ENCODE measurements at regions not wholly inside any gene's neighbourhood (a gene's known extent, or its start where the extent isn't known, plus 50 kb on each side); places are given as distances from the start of the nearest gene placed in this dataset.
A peak's percentile ranks its signal among the peaks of the same experiment; 100 is the strongest.
"Not testable (repeated sequence)": the region's sequence is repeated elsewhere in the genome, so short reads cannot be mapped to it uniquely, and the experiment has no call there.

DNA sequence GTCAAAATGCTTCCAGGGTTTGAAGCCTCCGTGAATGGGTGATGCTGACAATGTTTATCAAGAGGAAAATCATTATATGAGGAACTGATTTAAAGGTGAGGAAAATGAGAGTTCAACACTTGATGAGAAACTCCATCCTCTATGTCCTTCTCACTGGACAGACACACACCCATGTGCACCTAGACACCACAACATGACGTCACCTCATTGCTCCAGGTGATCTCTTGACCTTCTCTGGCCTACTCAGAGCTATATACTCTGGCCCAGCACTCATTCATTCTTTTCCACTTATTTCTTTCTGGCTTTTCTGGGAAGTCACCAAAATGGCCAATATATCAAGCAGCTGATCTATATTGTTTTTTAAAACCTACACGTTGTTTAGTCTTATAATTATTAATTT, 778.7 kb upstream of the PCDH20 start:
- no peak for TF ChIP-seq Cebpa-rat (IDR thresholded peaks at IDR 0.05)
- Histone ChIP-seq H3K4me3 (no peak overlapping the region), H3K9me3 (peaks cover 18% of the 10 kb centered on the region; the same call in 1 of the 2 replicates), H3K4me2 (no peak overlapping the region), H4K20me1 (no peaks in the 10 kb centered on the region), H3K36me3 (no peaks in the 10 kb centered on the region), H3K9ac (no peak overlapping the region), H3K27ac (no peak overlapping the region), H3K27me3 (no peaks in the 10 kb centered on the region), H3K4me1 (no peaks in the 10 kb centered on the region)

DNA sequence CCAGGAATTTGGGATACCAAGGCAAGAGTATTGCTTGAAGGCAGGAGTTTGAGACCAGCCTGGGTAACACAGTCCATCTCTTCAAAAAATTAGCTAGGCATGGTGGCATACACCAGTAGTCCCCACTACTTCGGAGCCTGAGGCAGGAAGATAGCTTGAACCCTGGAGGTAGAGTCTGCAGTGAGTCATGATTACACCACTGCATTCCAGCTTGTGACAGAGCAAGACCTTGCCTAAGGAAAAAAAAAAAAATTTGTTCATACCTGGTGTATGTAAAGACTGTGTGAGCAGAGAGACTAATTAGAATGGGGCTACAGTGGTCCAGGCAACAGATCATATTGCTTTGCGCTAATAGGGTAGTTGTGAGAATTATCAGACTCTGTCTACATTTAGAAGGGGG, 778.3 kb upstream of the PCDH20 start:
- Histone ChIP-seq H3K4me3 (no peak overlapping the region), H3K27ac (no peak overlapping the region)

DNA sequence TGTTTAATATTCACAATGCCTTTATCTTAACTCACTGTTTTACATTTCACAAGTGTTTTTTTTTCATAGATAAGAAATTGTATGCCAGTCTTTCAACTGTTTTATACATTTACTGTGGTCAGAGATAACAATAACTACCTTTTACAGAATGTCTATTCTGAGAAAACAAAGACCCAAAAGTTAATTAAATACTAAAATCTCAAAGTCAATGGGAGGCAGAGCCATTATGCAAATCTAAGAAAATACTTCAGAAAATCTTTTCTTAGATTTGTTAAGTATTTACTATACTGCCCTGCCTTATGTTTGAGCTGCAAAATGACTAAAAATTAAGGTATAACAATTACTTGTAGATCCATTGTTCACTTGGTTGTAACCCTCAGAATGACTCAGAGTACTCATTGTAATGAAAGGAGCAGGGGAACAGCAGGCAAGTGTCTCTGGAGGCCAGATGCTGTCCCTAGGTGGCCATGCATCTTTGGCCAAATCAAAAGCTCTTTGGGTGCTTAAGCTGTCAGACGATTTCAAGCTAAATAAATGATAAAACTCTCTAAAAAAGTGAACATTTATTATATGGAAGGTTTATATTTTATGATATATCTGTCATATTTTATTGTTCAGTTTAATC, 770.1 kb upstream of the PCDH20 start:
- Histone ChIP-seq H3K27ac (no peak overlapping the region), H3K4me1 (no peaks in the 10 kb centered on the region), H3K4me2 (no peak overlapping the region), H3K9me3 (no peaks in the 10 kb centered on the region), H3K27me3 (no peaks in the 10 kb centered on the region), H4K20me1 (no peaks in the 10 kb centered on the region), H3K4me3 (no peak overlapping the region), H3K9ac (no peak overlapping the region), H3K36me3 (no peaks in the 10 kb centered on the region)
- TF ChIP-seq Cebpa-rat (IDR thresholded peaks at IDR 0.05), result no peak

More for the DNA sequence above, 778.3 kb upstream of the PCDH20 start:
- Histone ChIP-seq H3K9me3 (peaks cover 15% of the 10 kb centered on the region; the same call in 1 of the 2 replicates), H3K9ac (no peak overlapping the region), H3K27me3 (no peaks in the 10 kb centered on the region), H4K20me1 (no peaks in the 10 kb centered on the region), H3K4me1 (no peaks in the 10 kb centered on the region), H3K36me3 (no peaks in the 10 kb centered on the region), H3K4me2 (no peak overlapping the region)
- TF ChIP-seq Cebpa-rat (IDR thresholded peaks at IDR 0.05), result no peak

DNA sequence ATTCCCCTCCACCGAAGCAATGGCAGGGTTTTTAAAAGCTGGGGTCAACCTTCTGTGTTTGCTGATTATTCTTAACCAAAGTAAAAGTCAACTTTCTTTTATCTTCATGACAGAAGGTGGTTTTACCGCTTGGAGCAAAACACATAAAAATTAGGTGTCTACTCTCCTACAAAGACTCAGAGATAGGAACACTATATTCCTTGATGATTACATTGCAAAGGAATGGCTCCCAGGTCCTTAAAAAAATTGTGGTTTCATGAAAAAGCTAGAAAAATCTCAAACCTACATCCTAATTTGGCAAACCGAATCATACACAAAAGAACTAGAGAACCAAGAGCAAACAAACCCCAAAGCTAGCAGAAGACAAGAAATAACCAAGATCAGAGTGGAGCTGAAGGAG, 760.4 kb upstream of the PCDH20 start:
- peaks cover 32% of the 10 kb centered on the region for H3K9me3 ChIP-seq
- H3K27ac ChIP-seq, result no peak overlapping the region
- H3K36me3 ChIP-seq, result no peaks in the 10 kb centered on the region
- TF ChIP-seq Cebpa-rat (IDR thresholded peaks at IDR 0.05), result no peak
- no peak overlapping the region for H3K4me2 ChIP-seq
- no peaks in the 10 kb centered on the region for H3K27me3 ChIP-seq
- H3K4me1 ChIP-seq, result peaks cover 23% of the 10 kb centered on the region
- no peak overlapping the region for H3K4me3 ChIP-seq
- H3K9ac ChIP-seq, result no peak overlapping the region
- H4K20me1 ChIP-seq, result no peaks in the 10 kb centered on the region

DNA sequence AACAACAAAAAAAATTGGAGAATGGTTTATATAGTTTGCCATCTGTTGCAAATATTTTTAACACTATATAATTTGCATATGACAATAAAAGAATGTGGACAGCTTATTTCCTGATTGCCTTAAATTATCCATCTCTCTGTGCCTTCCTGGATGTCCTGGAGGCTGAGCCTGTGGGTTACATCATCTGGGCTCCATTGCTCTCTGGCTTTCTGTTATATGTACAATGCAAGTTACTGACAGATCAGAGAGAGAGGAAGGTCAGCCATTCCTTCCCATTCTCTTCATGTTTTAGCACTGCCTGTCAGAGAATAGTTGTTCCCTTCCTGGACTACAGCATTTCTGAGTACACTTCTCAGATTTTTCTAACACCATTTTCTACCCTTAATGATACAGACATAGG, 758.3 kb upstream of the PCDH20 start:
- 0 out of 2 replicates have a peak, but pooled peaks cover 2% of the 10 kb centered on the region for H3K36me3 ChIP-seq
- peak overlapping the region; percentile 45 for H3K4me2 ChIP-seq
- H4K20me1 ChIP-seq, result no peaks in the 10 kb centered on the region
- H3K4me3 ChIP-seq, result no peak overlapping the region
- TF ChIP-seq Cebpa-rat (IDR thresholded peaks at IDR 0.05), result no peak
- peaks cover 23% of the 10 kb centered on the region for H3K4me1 ChIP-seq
- H3K27me3 ChIP-seq, result no peaks in the 10 kb centered on the region
- H3K9me3 ChIP-seq, result peaks cover 26% of the 10 kb centered on the region
- H3K9ac ChIP-seq, result no peak overlapping the region
- no peak overlapping the region; the same call in 1 of the 2 replicates for H3K27ac ChIP-seq

DNA sequence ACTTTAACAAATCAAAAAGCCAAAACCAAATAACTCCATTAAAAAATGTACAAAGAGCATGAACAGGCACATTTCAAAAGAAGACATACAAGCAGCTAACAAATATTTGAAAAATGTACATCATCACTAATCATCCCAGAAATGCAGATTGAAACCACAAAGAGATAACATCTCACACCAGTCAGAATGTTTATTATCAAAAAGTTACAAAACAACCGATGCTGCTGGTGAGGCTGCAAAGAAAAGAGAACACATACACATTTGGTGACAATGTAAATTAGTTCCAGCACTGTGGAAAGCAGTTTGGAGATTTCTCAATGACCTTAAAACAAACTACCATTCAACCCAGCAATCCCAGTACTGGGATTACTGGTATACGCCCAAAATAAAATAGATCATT, 756.0 kb upstream of the PCDH20 start:
- no peak for TF ChIP-seq Cebpa-rat (IDR thresholded peaks at IDR 0.05)
- Histone ChIP-seq H3K9ac (no peak overlapping the region), H3K4me1 (peaks cover 23% of the 10 kb centered on the region), H3K9me3 (peaks cover 31% of the 10 kb centered on the region), H3K27me3 (no peaks in the 10 kb centered on the region), H3K4me2 (no peak overlapping the region), H4K20me1 (no peaks in the 10 kb centered on the region), H3K27ac (no peak overlapping the region), H3K36me3 (0 out of 2 replicates have a peak, but pooled peaks cover 4% of the 10 kb centered on the region), H3K4me3 (no peak overlapping the region)

DNA sequence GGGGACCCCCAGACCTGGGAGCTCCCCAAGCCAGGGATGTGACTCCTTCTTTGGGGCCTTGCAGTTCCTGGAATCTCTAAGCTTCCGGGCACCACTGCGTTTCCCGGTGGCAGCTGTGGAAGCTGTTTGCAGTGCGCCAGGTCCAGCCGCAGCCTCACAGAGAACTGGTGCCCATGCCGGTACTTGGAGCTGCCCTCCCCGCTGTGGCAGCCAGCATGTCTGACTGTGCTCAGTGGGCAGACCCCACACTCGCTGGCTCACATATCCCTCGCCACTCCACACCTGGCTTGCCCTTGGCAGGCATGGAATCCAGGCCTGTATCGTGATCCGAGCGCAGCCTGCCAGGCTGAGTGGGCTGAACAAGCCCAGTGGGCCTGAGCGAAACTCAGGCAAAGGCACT, 753.2 kb upstream of the PCDH20 start:
- peaks cover 18% of the 10 kb centered on the region for H3K4me1 ChIP-seq
- H3K9ac ChIP-seq, result no peak overlapping the region
- no peak overlapping the region for H3K4me2 ChIP-seq
- H3K27me3 ChIP-seq, result no peaks in the 10 kb centered on the region
- H3K27ac ChIP-seq, result no peak overlapping the region
- peaks cover 28% of the 10 kb centered on the region for H3K9me3 ChIP-seq
- H4K20me1 ChIP-seq, result no peaks in the 10 kb centered on the region
- H3K4me3 ChIP-seq, result no peak overlapping the region
- 0 out of 2 replicates have a peak, but pooled peaks cover 4% of the 10 kb centered on the region for H3K36me3 ChIP-seq
- no peak for TF ChIP-seq Cebpa-rat (IDR thresholded peaks at IDR 0.05)

DNA sequence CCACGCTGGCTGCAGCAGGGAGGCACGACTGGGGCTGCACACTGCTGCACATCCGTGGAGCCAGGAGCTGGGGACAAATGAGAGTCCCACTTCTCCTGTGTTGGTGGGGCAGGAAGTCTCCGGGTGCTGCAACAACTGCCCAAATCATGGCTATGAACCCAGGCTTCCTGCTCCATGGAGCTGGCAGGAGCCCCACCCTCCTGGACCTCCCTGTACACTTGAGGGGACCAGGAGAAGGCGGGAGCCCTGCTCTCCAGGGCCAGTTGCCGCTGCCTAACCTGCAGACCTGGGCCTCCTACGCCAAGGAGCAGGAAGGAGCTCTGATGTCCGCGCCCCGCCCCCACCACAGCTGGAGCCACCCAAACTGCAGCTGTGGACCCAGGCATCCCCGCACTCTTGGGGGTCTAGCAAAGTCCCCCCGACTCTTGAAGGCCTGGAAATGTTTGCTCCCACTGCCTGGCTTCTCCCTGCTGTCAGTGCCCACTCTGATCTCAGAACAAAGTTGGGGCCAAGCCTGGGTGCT, 752.1 kb upstream of the PCDH20 start:
- H3K4me2 ChIP-seq, result no peak overlapping the region
- H3K9me3 ChIP-seq, result peaks cover 32% of the 10 kb centered on the region
- no peak overlapping the region for H3K27ac ChIP-seq
- no peak overlapping the region for H3K4me3 ChIP-seq
- no peaks in the 10 kb centered on the region for H3K27me3 ChIP-seq
- H3K4me1 ChIP-seq, result peaks cover 6% of the 10 kb centered on the region
- 0 out of 2 replicates have a peak, but pooled peaks cover 4% of the 10 kb centered on the region for H3K36me3 ChIP-seq
- H3K9ac ChIP-seq, result no peak overlapping the region
- no peaks in the 10 kb centered on the region for H4K20me1 ChIP-seq
- no peak for TF ChIP-seq Cebpa-rat (IDR thresholded peaks at IDR 0.05)

DNA sequence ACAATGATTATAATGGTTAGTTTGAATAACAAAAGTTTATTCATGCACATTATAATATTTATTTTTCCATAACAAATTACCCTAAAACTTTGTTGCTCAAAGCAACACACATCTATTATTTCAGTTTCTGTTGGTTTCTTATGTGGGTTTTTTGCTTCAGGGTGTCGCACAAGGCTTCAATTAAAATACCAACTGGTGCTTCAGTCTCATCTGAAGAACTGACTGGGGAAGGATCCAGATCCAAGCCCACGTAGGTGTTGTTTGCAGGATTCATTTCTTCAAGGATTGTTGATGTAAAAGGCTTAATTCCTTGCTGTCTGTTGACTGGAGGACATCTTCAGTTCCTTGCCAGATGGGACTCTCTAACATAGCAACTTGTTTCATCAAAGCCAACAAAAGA, 747.2 kb upstream of the PCDH20 start:
- TF ChIP-seq Cebpa-rat (IDR thresholded peaks at IDR 0.05), result no peak
- no peak overlapping the region for H3K4me3 ChIP-seq
- H3K4me1 ChIP-seq, result no peaks in the 10 kb centered on the region
- H3K4me2 ChIP-seq, result no peak overlapping the region
- no peak overlapping the region for H3K27ac ChIP-seq
- peaks cover 22% of the 10 kb centered on the region for H3K9me3 ChIP-seq
- H3K36me3 ChIP-seq, result no peaks in the 10 kb centered on the region
- H3K9ac ChIP-seq, result no peak overlapping the region
- no peaks in the 10 kb centered on the region for H3K27me3 ChIP-seq
- no peaks in the 10 kb centered on the region for H4K20me1 ChIP-seq

DNA sequence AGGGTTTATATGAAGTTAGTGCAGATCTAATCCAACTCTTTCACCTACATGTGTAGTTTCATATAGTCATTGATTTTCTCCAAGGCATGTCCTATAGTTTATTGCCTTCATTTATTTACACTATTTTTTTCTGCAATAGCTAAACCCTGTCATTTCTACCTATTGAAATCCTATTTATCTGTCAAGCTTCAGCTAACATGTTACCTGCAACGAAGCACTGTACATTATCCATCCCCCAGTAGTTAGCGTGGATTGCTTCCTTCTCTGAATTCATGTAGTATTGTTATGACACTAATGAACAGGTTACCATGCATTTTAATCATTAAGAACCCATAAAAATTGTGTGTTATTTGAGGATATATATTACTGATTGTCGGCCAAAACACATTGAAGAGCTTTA, 742.9 kb upstream of the PCDH20 start:
- no peaks in the 10 kb centered on the region for H4K20me1 ChIP-seq
- no peak overlapping the region for H3K27ac ChIP-seq
- H3K36me3 ChIP-seq, result no peaks in the 10 kb centered on the region
- H3K9me3 ChIP-seq, result peaks cover 28% of the 10 kb centered on the region
- no peak overlapping the region for H3K9ac ChIP-seq
- no peaks in the 10 kb centered on the region for H3K4me1 ChIP-seq
- no peaks in the 10 kb centered on the region for H3K27me3 ChIP-seq
- no peak overlapping the region for H3K4me3 ChIP-seq
- no peak overlapping the region for H3K4me2 ChIP-seq
- TF ChIP-seq Cebpa-rat (IDR thresholded peaks at IDR 0.05), result no peak

DNA sequence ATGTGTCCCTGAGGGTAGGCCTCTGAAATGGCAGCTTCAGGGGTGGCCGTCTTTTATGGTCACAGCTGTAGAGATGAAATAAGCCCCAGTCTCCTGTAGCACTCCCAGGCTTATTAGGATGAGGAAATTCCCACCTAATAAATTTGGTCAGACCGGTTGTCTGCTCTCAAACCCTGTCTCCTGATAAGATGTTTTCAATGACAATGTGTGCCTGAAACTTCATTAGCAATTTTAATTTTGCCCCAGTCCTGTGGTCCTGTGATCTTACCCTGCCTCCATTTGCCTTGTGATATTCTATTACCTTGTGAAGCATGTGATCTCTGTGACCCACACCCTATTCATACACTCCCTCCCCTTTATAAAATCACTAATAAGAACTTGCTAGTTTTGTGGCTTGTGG, 736.1 kb upstream of the PCDH20 start:
- not testable (repeated sequence) for H3K4me1 ChIP-seq, H3K36me3 ChIP-seq, H3K4me2 ChIP-seq, H3K27ac ChIP-seq, H4K20me1 ChIP-seq, H3K9ac ChIP-seq, H3K4me3 ChIP-seq, H3K27me3 ChIP-seq
- H3K9me3 ChIP-seq, result peaks cover 56% of the 10 kb centered on the region

All from BLaER1 (cell line).